ENCODE measurements at regions not wholly inside any gene's neighbourhood (a gene's known extent, or its start where the extent isn't known, plus 50 kb on each side); places are given as distances from the start of the nearest gene placed in this dataset.
"Not testable (repeated sequence)": the region's sequence is repeated elsewhere in the genome, so short reads cannot be mapped to it uniquely, and the experiment has no call there.

GRCh38 chr5:104345222-104346016 is 782.8 kb upstream of the NUDT12 start:
- Histone ChIP-seq H3K9me3 (ENCODE audit: control insufficient read depth, insufficient read depth, low read depth, low read length) (no peaks in the 10 kb centered on the region), H3K4me3 (ENCODE audit: low read depth, low read length) (no peak overlapping the region), H3K9ac (ENCODE audit: low read length) (no peak overlapping the region), H3K27me3 (ENCODE audit: control insufficient read depth, insufficient read depth, low read length) (no peaks in the 10 kb centered on the region), H3K36me3 (ENCODE audit: control insufficient read depth, insufficient read depth, low read length) (no peaks in the 10 kb centered on the region), H3K27ac (ENCODE audit: low read depth, low read length) (no peak overlapping the region), H3K4me1 (ENCODE audit: control insufficient read depth, insufficient read depth, low read length) (peaks cover 2% of the 10 kb centered on the region; the same call in 1 of the 2 replicates)

- H3K9ac ChIP-seq (ENCODE audit: low read length), result no peak overlapping the region
- H3K9me3 ChIP-seq (ENCODE audit: control insufficient read depth, insufficient read depth, low read depth, low read length), result no peaks in the 10 kb centered on the region
- peaks cover 4% of the 10 kb centered on the region; the same call in 1 of the 2 replicates for H3K4me1 ChIP-seq (ENCODE audit: control insufficient read depth, insufficient read depth, low read length)
- H3K27me3 ChIP-seq (ENCODE audit: control insufficient read depth, insufficient read depth, low read length), result no peaks in the 10 kb centered on the region
- no peak overlapping the region for H3K27ac ChIP-seq (ENCODE audit: low read depth, low read length)
- no peaks in the 10 kb centered on the region for H3K36me3 ChIP-seq (ENCODE audit: control insufficient read depth, insufficient read depth, low read length)
- H3K4me3 ChIP-seq (ENCODE audit: low read depth, low read length), result no peak overlapping the region
Observed at GRCh38 chr5:104344809-104345208, 782.2 kb upstream of the NUDT12 start.

DNA sequence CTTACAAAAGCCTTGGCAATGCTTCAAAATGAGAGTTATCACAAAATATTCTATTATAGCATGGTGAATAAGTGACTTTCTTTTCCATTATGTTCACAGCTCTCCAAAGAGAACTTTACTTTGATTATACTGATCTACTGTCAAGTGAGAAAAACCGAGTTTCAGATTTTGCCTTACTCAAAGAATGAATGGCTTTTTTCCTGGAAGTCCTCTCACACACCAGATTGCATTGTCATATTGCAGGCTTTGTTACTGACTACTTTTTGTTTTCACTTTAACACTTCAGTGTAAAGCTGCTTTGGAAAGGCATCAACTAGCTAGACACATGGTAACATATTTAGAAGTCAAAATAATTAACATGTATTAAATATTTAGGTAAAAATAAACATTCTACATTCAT is 765.2 kb upstream of the NUDT12 start:
- no peak overlapping the region for H3K27ac ChIP-seq (ENCODE audit: low read depth, low read length)
- no peaks in the 10 kb centered on the region for H3K36me3 ChIP-seq (ENCODE audit: control insufficient read depth, insufficient read depth, low read length)
- no peaks in the 10 kb centered on the region for H3K4me1 ChIP-seq (ENCODE audit: control insufficient read depth, insufficient read depth, low read length)
- no peak overlapping the region for H3K4me3 ChIP-seq (ENCODE audit: low read depth, low read length)
- no peaks in the 10 kb centered on the region for H3K9me3 ChIP-seq (ENCODE audit: control insufficient read depth, insufficient read depth, low read depth, low read length)
- H3K9ac ChIP-seq (ENCODE audit: low read length), result no peak overlapping the region
- H3K27me3 ChIP-seq (ENCODE audit: control insufficient read depth, insufficient read depth, low read length), result no peaks in the 10 kb centered on the region

DNA sequence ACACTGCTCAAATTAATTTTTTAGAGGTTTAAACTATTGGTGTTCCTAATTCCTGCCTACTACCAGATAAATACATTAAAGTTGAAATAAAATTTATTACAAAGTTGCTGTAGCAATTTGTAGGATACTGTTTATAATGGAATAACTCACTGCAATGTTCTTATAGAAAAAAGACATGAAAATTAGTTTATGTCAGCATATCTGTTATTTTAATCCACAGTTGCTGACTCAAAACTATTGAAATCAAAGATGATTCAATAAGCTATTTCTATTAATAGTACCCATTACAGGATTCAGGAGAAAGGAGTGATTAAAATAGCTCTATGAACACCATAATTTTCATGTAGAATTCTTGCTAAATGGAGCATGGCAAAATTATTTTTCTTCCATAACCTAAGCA is 764.4 kb upstream of the NUDT12 start:
- Histone ChIP-seq H3K27ac (ENCODE audit: low read depth, low read length) (no peak overlapping the region), H3K36me3 (ENCODE audit: control insufficient read depth, insufficient read depth, low read length) (no peaks in the 10 kb centered on the region), H3K4me3 (ENCODE audit: low read depth, low read length) (no peak overlapping the region), H3K27me3 (ENCODE audit: control insufficient read depth, insufficient read depth, low read length) (no peaks in the 10 kb centered on the region), H3K4me1 (ENCODE audit: control insufficient read depth, insufficient read depth, low read length) (no peaks in the 10 kb centered on the region), H3K9me3 (ENCODE audit: control insufficient read depth, insufficient read depth, low read depth, low read length) (no peaks in the 10 kb centered on the region), H3K9ac (ENCODE audit: low read length) (no peak overlapping the region)

- Histone ChIP-seq H3K27me3 (ENCODE audit: control insufficient read depth, insufficient read depth, low read length) (no peaks in the 10 kb centered on the region), H3K36me3 (ENCODE audit: control insufficient read depth, insufficient read depth, low read length) (no peaks in the 10 kb centered on the region), H3K4me3 (ENCODE audit: low read depth, low read length) (no peak overlapping the region), H3K9ac (ENCODE audit: low read length) (no peak overlapping the region), H3K9me3 (ENCODE audit: control insufficient read depth, insufficient read depth, low read depth, low read length) (no peaks in the 10 kb centered on the region), H3K4me1 (ENCODE audit: control insufficient read depth, insufficient read depth, low read length) (no peaks in the 10 kb centered on the region), H3K27ac (ENCODE audit: low read depth, low read length) (no peak overlapping the region)
Observed at GRCh38 chr5:104325356-104325755, 762.8 kb upstream of the NUDT12 start.

DNA sequence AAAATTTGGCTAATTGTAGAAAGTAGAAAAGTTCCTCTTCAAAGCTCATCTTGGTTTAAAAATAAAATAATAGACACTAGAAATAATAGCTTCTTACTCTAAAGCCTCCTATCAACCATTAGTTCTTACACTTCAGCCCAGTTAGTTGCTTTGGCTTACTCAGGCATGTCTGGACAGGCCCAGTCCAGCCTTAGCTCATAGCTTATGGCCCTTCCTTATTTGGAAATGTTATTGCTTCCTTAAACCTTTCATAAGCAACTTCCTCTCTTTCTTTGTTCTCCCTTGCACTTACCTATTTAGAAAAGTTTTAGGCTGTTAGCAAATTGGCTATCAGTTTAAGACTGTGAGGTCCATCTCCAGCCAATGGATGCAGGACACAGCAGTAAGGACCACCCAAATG is 754.1 kb upstream of the NUDT12 start:
- peaks cover 20% of the 10 kb centered on the region for H3K9me3 ChIP-seq (ENCODE audit: control insufficient read depth, insufficient read depth, low read depth, low read length)
- not testable (repeated sequence) for H3K36me3 ChIP-seq (ENCODE audit: control insufficient read depth, insufficient read depth, low read length); H3K27me3 ChIP-seq (ENCODE audit: control insufficient read depth, insufficient read depth, low read length); H3K4me3 ChIP-seq (ENCODE audit: low read depth, low read length); H3K9ac ChIP-seq (ENCODE audit: low read length); H3K4me1 ChIP-seq (ENCODE audit: control insufficient read depth, insufficient read depth, low read length); H3K27ac ChIP-seq (ENCODE audit: low read depth, low read length)

GRCh38 chr5:104312481-104312880 is 749.9 kb upstream of the NUDT12 start:
- Histone ChIP-seq H3K4me3 (ENCODE audit: low read depth, low read length) (no peak overlapping the region), H3K27ac (ENCODE audit: low read depth, low read length) (no peak overlapping the region), H3K9me3 (ENCODE audit: control insufficient read depth, insufficient read depth, low read depth, low read length) (peaks cover 11% of the 10 kb centered on the region), H3K9ac (ENCODE audit: low read length) (no peak overlapping the region), H3K36me3 (ENCODE audit: control insufficient read depth, insufficient read depth, low read length) (no peaks in the 10 kb centered on the region), H3K4me1 (ENCODE audit: control insufficient read depth, insufficient read depth, low read length) (no peaks in the 10 kb centered on the region), H3K27me3 (ENCODE audit: control insufficient read depth, insufficient read depth, low read length) (no peaks in the 10 kb centered on the region)

- H3K9me3 ChIP-seq (ENCODE audit: control insufficient read depth, insufficient read depth, low read depth, low read length), result no peaks in the 10 kb centered on the region
- H3K9ac ChIP-seq (ENCODE audit: low read length), result no peak overlapping the region
- no peaks in the 10 kb centered on the region for H3K4me1 ChIP-seq (ENCODE audit: control insufficient read depth, insufficient read depth, low read length)
- H3K27ac ChIP-seq (ENCODE audit: low read depth, low read length), result no peak overlapping the region
- H3K36me3 ChIP-seq (ENCODE audit: control insufficient read depth, insufficient read depth, low read length), result no peaks in the 10 kb centered on the region
- H3K4me3 ChIP-seq (ENCODE audit: low read depth, low read length), result no peak overlapping the region
- no peaks in the 10 kb centered on the region for H3K27me3 ChIP-seq (ENCODE audit: control insufficient read depth, insufficient read depth, low read length)
Observed at GRCh38 chr5:104305602-104306001, 743.0 kb upstream of the NUDT12 start.

DNA sequence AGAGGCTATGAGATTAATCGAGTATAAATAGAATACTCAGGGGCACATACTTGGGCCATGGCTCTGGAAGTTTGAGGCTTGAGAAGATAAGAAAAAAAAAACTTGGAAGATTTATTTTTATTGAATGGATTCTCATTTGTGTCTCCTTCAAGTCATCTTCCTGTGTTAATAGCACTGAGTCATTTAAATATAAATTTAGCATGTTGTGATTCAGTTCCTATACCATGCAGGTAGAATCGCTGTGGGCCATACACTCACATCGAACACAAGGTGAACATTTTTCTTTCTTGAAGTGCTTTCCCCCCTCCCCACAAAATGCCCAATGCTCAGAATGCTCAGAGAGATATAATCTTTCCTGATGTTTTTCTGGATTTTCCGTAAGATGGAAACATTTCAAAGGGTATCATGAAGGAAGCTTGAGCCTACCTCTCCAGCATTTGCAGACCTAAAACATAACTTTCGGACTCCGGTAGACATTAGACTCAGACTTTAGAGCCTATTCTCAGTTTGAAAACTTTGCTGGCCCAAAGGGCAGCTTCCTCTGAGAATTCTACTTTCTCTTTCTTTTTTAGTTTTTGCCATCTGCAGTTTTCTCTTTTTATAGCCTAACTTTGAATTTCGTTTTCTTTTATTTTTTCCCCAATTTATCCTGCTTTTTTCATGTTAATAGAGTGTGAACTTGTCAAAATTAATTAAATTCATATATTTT is 737.6 kb upstream of the NUDT12 start:
- Histone ChIP-seq H3K4me1 (ENCODE audit: control insufficient read depth, insufficient read depth, low read length) (peaks cover 3% of the 10 kb centered on the region; the same call in 1 of the 2 replicates), H3K27ac (ENCODE audit: low read depth, low read length) (no peak overlapping the region), H3K4me3 (ENCODE audit: low read depth, low read length) (no peak overlapping the region), H3K9me3 (ENCODE audit: control insufficient read depth, insufficient read depth, low read depth, low read length) (no peaks in the 10 kb centered on the region), H3K36me3 (ENCODE audit: control insufficient read depth, insufficient read depth, low read length) (no peaks in the 10 kb centered on the region), H3K9ac (ENCODE audit: low read length) (no peak overlapping the region), H3K27me3 (ENCODE audit: control insufficient read depth, insufficient read depth, low read length) (no peaks in the 10 kb centered on the region)

GRCh38 chr5:104298518-104298917 is 735.9 kb upstream of the NUDT12 start:
- H3K4me3 ChIP-seq (ENCODE audit: low read depth, low read length), result no peak overlapping the region
- no peak overlapping the region for H3K27ac ChIP-seq (ENCODE audit: low read depth, low read length)
- no peaks in the 10 kb centered on the region for H3K9me3 ChIP-seq (ENCODE audit: control insufficient read depth, insufficient read depth, low read depth, low read length)
- H3K4me1 ChIP-seq (ENCODE audit: control insufficient read depth, insufficient read depth, low read length), result peaks cover 3% of the 10 kb centered on the region; the same call in 1 of the 2 replicates
- no peak overlapping the region for H3K9ac ChIP-seq (ENCODE audit: low read length)
- H3K36me3 ChIP-seq (ENCODE audit: control insufficient read depth, insufficient read depth, low read length), result no peaks in the 10 kb centered on the region
- no peaks in the 10 kb centered on the region for H3K27me3 ChIP-seq (ENCODE audit: control insufficient read depth, insufficient read depth, low read length)

DNA sequence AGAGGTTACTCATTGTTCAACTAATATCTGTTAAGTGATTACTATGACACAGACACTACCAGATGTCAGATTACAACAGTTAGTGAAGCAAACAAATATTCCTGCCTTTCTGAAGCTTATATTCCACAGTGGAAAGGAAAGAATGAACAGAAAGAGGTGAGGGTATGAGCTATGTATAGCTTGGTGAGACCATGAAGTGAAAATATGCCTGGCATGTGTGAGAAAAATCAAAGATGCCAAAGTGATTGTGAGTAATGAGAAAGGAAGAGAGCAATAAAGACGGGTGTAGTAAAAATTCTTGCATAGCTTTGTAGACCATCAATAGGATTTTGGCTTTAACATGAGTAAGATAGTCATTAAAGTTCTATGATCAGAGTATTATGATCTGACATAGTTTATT is 734.5 kb upstream of the NUDT12 start:
- no peaks in the 10 kb centered on the region for H3K9me3 ChIP-seq (ENCODE audit: control insufficient read depth, insufficient read depth, low read depth, low read length)

More for the DNA sequence above, 734.5 kb upstream of the NUDT12 start:
- Histone ChIP-seq H3K4me1 (ENCODE audit: control insufficient read depth, insufficient read depth, low read length) (peaks cover 3% of the 10 kb centered on the region; the same call in 1 of the 2 replicates), H3K9ac (ENCODE audit: low read length) (no peak overlapping the region), H3K36me3 (ENCODE audit: control insufficient read depth, insufficient read depth, low read length) (no peaks in the 10 kb centered on the region), H3K4me3 (ENCODE audit: low read depth, low read length) (no peak overlapping the region), H3K27ac (ENCODE audit: low read depth, low read length) (no peak overlapping the region), H3K27me3 (ENCODE audit: control insufficient read depth, insufficient read depth, low read length) (no peaks in the 10 kb centered on the region)

All from HUES6 (cell line).